ENCODE measurements at regions not wholly inside any gene's neighbourhood (a gene's known extent, or its start where the extent isn't known, plus 50 kb on each side); places are given as distances from the start of the nearest gene placed in this dataset.

DNA sequence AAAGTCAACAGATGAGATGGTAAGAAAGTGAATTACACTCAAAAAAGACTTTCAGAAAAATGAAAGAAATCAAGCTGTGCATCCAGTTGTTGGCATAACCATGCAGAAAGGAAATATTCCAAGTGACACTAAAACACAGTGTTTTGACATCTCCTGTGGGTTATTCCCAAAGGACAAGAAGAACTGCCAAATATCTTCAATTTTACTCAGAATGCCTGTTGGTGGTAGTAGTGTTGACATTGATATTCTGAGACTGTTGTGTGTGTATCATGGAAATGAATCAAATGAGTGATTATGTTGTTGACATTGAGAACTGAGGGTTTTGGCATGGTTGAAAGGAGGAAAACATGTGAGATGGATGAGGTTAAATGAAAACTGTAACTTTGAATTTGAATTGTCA lies 196.9 kb downstream of the SH2D4B start:
- Histone ChIP-seq H3K9ac (ENCODE audit: low read length) (no peak overlapping the region), H2AFZ (ENCODE audit: insufficient read depth, low read depth, low read length, poor library complexity, severe bottlenecking) (no peak overlapping the region), H3K27me3 (replicated peaks in 1 of 4; ENCODE audit: control extremely low read depth in 1 of 4, control insufficient read depth in 3 of 4, insufficient read depth in 4 of 4, low read length in 3 of 4) (no peaks in the 10 kb centered on the region), H3K9me3 (ENCODE audit: control extremely low read depth in 1 of 3, control insufficient read depth in 2 of 3, insufficient read depth in 1 of 3, low read length in 2 of 3) (no peaks in the 10 kb centered on the region), H4K20me1 (ENCODE audit: control insufficient read depth, insufficient read depth, low read length, poor library complexity, severe bottlenecking) (no peaks in the 10 kb centered on the region), H3K4me2 (replicated peaks; ENCODE audit: low read depth, low read length, poor library complexity, severe bottlenecking) (no peak overlapping the region), H3K36me3 (replicated peaks in 1 of 2; ENCODE audit: control extremely low read depth in 1 of 2, control insufficient read depth in 1 of 2, extremely low read depth in 1 of 2, insufficient read depth in 2 of 2, low read length in 1 of 2) (no peaks in the 10 kb centered on the region), H3K79me2 (ENCODE audit: control insufficient read depth, insufficient read depth, low read length) (no peaks in the 10 kb centered on the region), H3K4me3 (ENCODE audit: control extremely low read depth in 1 of 5, extremely low read depth in 1 of 5, insufficient read depth in 1 of 5, low read depth in 2 of 5, low read length in 4 of 5) (no peak overlapping the region), H3K4me1 (ENCODE audit: control insufficient read depth in 2 of 2, insufficient read depth in 2 of 2, low read length in 2 of 2) (no peaks in the 10 kb centered on the region), H3K27ac (ENCODE audit: low read length in 2 of 2) (no peak overlapping the region)
- H3K4me1 Mint-ChIP-seq, result no peaks in the 10 kb centered on the region
- no peak overlapping the region for H3K27ac Mint-ChIP-seq
- POLR2A ChIA-PET, result no interaction called here
- TF ChIP-seq, protein P1, sequence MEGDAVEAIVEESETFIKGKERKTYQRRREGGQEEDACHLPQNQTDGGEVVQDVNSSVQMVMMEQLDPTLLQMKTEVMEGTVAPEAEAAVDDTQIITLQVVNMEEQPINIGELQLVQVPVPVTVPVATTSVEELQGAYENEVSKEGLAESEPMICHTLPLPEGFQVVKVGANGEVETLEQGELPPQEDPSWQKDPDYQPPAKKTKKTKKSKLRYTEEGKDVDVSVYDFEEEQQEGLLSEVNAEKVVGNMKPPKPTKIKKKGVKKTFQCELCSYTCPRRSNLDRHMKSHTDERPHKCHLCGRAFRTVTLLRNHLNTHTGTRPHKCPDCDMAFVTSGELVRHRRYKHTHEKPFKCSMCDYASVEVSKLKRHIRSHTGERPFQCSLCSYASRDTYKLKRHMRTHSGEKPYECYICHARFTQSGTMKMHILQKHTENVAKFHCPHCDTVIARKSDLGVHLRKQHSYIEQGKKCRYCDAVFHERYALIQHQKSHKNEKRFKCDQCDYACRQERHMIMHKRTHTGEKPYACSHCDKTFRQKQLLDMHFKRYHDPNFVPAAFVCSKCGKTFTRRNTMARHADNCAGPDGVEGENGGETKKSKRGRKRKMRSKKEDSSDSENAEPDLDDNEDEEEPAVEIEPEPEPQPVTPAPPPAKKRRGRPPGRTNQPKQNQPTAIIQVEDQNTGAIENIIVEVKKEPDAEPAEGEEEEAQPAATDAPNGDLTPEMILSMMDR (IDR thresholded peaks at IDR 0.05), result no peak
- TF ChIP-seq EZH2 (IDR thresholded peaks at IDR 0.05; ENCODE audit: borderline replicate concordance, insufficient read depth, low read depth, low read length, poor library complexity, severe bottlenecking), result no peak
- CTCF ChIA-PET, result no interaction called here
- no peak overlapping the region for H3K4me3 Mint-ChIP-seq
- peaks cover 21% of the 10 kb centered on the region for H3K27me3 Mint-ChIP-seq
- ATAC-seq (ENCODE audit: low read depth), result no peak
- H3K9me3 Mint-ChIP-seq (ENCODE audit: insufficient read depth), result no peaks in the 10 kb centered on the region
- DNase-seq, result no peak
- intact Hi-C loops (cut with micrococcal nuclease), result no loop called here

DNA sequence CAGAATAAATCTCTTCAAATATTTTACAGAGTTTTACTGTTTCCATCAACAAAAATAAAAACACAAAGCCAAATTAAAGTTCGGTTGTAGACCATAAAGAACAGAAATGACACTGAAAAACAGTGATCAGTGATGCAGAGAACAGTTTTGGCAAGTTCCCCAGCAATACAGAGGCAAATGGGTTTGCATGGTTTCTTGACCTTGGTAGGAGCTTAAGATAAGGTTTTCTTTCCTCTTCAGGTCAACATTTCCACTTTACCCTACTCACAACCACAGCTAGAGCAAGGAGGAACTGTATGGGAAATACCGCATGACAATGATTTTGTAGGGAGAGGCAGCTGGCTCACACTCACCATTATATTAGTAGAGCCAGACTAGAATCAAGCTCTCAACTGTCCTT lies 199.5 kb downstream of the SH2D4B start:
- ATAC-seq (ENCODE audit: low read depth) (no peak), DNase-seq (no peak)
- Histone ChIP-seq H4K20me1 (ENCODE audit: control insufficient read depth, insufficient read depth, low read length, poor library complexity, severe bottlenecking) (no peaks in the 10 kb centered on the region), H2AFZ (ENCODE audit: insufficient read depth, low read depth, low read length, poor library complexity, severe bottlenecking) (no peak overlapping the region), H3K27ac (ENCODE audit: low read length in 2 of 2) (no peak overlapping the region), H3K9ac (ENCODE audit: low read length) (no peak overlapping the region), H3K27me3 (replicated peaks in 1 of 4; ENCODE audit: control extremely low read depth in 1 of 4, control insufficient read depth in 3 of 4, insufficient read depth in 4 of 4, low read length in 3 of 4) (peaks cover 0 to 3% (median 0%) of the 10 kb centered on the region in 4 experiments), H3K4me2 (replicated peaks; ENCODE audit: low read depth, low read length, poor library complexity, severe bottlenecking) (no peak overlapping the region), H3K4me1 (ENCODE audit: control insufficient read depth in 2 of 2, insufficient read depth in 2 of 2, low read length in 2 of 2) (no peaks in the 10 kb centered on the region), H3K9me3 (ENCODE audit: control extremely low read depth in 1 of 3, control insufficient read depth in 2 of 3, insufficient read depth in 1 of 3, low read length in 2 of 3) (no peaks in the 10 kb centered on the region), H3K79me2 (ENCODE audit: control insufficient read depth, insufficient read depth, low read length) (no peaks in the 10 kb centered on the region), H3K36me3 (replicated peaks in 1 of 2; ENCODE audit: control extremely low read depth in 1 of 2, control insufficient read depth in 1 of 2, extremely low read depth in 1 of 2, insufficient read depth in 2 of 2, low read length in 1 of 2) (no peaks in the 10 kb centered on the region), H3K4me3 (ENCODE audit: control extremely low read depth in 1 of 5, extremely low read depth in 1 of 5, insufficient read depth in 1 of 5, low read depth in 2 of 5, low read length in 4 of 5) (no peak overlapping the region)
- no CpG with 5 or more reads among the region's 2 CpGs for WGBS (ENCODE audit: insufficient coverage)
- ChIA-PET POLR2A (no interaction called here), CTCF (no interaction called here)
- intact Hi-C loops (cut with micrococcal nuclease), result no loop called here
- Mint-ChIP-seq H3K4me3 (no peak overlapping the region), H3K27ac (no peak overlapping the region), H3K4me1 (no peaks in the 10 kb centered on the region), H3K9me3 (ENCODE audit: insufficient read depth) (no peaks in the 10 kb centered on the region), H3K27me3 (peaks cover 25% of the 10 kb centered on the region)
- TF ChIP-seq, protein P1 (IDR thresholded peaks at IDR 0.05), result no peak
- TF ChIP-seq EZH2 (IDR thresholded peaks at IDR 0.05; ENCODE audit: borderline replicate concordance, insufficient read depth, low read depth, low read length, poor library complexity, severe bottlenecking), result no peak

All from B cell (primary cell).